CMK (cell line): ENCODE measurements at regions not wholly inside any gene's neighbourhood (a gene's known extent, or its start where the extent isn't known, plus 50 kb on each side); places are given as distances from the start of the nearest gene placed in this dataset.
"Not testable (repeated sequence)": the region's sequence is repeated elsewhere in the genome, so short reads cannot be mapped to it uniquely, and the experiment has no call there.

ENCODE experiments used
- DNase-seq: peaks from one replicate; pipeline ENCODE4 v3.0.0-alpha.2; 2010; ENCODE audit warnings: low read depth

DNA sequence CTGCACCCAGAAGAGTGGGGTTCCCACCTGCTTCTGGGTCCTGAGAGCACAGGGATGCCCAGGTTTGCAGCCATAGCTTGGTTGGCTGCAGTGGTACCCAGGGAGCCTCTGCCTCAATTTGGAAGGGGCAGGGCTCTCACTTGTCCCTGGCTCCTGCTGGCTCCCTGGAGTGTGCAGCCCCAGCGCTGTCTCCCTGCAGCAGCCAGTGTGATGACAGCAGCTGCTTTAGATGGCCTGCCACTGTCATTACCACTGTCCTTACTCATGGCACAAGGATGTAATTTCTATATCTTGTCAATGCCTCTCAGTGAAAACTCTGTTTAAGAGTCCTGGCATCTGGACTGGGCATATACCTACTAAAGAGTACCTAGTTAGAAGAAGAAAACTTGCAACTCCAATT, 250.9 kb downstream of the KIF20B start:
- no peak for DNase-seq

DNA sequence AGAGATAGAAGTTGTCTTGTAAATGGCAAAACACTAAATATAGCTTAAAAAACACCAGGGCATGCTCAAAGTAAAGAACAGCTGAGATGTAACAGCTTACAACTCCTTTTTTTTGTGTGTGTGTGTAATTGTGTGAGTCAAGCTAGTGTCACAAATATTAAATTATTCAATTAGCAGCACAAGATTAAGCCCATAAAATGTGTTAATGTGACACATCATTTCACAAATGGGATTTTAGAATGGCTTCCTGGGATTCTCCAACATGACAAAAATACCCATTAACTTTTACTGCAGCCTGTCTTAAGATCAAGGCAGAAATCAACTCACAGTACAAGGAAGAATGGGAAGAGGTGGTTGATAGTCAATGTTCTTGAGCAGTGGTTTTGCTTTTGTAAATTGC, 251.4 kb downstream of the KIF20B start:
- no peak for DNase-seq

DNA sequence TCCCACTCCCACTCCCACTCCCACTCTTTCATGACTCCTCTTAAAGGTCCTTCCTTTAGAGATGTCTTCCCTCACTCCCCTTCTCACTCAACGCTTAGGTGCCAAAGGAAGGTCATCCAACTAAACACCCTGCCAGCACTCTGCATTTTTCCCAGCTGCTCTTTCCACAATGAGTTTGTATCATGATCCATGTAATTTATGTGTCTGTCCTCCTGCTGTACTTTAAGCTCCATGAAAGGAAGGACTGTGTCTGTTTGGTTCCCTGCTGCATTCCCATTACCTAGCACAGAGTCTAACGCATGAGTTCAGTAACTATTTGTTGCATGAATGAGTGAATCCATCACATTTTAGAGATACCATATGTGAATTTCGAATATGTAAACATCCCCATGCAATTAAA, 252.7 kb downstream of the KIF20B start:
- no peak for DNase-seq

DNA sequence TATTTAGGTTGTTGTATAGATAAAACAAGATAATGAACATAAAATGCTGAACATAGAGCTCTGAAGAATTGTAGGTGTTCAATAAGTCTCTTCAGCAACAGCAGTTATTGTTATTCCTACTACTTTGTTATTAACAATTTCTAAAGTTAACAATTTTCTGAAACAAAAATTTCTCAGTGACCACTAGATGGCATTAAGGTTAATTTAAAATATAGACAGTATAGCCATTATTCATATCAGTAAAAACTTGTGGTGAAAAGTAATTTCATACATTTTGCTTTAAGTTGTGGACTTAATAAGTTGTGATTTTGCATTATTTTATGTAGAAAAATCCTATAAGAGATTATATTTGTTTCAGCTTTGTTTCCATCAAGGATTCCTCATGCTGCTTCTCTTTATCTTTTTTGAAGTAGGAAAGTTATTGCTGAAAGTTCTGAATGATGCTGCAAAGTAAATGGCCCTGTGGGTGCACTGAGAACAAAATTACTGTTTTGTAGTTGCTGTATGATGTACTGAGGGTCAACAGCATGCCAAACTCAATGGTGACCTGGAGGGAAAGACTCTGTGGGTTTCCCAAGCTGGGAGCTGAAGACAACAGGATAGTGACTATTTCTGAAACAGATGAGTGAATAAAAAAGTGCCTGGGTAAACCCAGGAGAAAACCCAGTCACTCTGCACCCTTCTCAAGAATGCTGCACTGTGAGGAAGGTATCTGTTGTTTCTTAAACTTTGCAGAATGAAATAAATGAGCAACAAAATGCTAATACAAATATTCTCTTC, 253.6 kb downstream of the KIF20B start:
- no peak for DNase-seq

DNA sequence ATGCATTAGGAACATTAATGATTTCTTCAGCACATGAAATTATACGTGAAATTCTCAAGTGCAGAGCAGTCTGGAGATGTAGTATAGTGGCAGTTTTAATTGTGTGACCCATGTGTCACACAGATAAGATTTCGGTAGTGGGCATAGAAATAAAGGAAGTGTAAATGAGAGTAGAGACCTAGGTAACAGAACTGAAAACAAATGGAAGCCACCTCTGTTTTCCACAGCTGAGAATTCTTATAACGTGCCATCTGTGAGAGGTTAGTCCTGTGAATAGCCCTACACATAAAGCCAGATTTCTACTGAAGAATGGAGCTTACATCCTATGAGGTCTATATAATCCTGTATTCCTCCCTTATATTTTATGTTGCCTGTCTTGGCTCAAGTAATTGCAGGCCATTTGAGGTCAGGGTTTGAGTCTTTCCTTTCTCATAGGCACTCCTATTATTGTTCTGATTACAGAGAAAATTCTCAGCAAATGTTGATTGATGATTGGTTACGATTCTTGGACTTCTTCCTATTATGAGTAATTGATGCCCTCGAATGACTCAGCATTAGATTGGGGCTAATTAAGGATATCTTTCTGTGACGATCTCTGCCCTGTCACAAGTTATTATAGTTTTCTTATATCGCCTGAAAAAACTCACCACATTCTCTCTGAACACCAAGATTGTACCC, 258.2 kb downstream of the KIF20B start:
- DNase-seq = no peak

DNA sequence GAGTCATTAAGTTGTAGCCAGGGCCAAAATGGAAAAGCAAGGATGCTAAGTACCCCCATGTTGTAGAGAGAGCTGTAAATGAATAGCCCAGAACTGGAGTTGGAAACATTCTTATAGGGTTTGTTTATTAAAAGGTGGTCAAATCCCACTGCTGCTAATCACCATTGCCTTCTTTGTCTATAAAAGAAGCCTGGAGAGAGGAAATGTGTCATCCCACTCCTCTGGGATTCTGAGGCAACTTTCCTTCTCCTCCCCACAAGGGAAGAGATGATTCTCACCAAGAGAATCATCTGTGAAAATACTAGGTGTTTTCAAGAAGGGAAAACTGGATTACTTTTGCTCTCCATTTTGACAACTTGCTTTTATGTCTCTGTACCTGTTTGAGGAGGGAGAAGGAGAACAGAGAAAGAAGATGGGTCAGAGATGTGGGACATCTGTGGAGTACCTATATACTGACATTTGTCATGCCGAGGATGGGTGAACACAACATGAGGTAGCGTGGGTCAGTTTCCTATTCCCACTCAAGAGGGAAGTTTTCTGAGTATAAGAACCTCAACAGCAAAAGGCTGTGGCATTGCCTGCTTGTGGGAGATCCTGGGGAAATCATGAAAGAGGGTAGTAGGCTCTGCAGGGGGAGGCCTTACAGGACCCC, 262.2 kb downstream of the KIF20B start:
- DNase-seq = no peak

DNA sequence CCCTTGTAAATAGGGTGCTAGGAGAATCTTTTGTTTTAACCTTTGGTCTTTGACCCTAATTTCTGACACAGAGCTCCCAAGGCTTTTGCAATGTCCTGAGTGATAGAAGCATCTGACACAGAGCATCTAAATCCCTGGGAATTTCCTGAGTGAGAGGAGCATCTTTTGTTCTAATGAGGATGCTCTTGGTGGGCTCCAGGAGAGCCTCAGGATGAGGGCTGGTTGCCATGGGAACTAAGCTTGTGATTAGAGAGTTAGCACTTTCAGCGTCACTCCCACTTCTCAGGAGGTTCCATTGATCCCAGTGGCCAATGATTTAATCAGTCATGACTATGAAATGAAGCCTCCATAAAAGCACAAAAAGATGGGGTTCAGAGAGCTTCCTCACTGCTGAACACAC, 264.8 kb downstream of the KIF20B start:
- DNase-seq = no peak

DNA sequence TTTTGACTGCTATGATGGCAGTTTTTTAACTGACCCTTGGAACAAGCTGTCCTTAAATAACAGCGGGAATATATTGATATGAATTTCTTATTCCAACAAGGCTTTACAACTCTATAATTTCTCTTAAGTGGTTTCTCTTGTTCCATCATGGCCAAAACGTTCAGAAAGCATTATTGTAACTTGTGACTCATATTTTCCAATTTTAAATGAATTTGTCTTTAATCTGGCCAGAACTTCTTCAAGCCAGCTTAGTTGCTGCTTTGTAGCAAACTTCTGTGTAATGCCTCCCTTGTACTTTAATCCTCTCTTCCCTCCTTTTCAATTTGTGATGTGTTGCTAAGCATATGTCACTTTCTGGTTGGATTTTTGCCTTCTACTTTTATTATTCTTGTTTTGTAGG, 271.9 kb downstream of the KIF20B start:
- DNase-seq = no peak

DNA sequence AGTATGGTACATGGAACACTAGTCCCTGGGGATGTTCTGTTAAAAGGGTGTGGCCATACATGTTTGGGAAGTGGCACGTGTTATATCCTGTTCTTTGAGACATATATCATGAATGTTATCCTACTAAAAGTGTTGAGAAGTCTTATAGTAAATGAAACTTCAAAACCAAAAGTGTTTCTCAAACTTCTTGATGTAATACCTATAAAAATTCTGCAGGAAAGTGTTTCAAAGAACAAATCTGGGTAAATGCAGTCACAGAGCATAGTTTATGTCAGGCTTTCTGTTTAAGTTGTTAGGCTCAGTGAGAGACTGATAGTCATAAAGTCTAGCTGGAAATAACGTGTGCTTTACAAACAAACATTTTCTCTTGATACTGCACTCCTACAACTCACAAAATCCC, 273.7 kb downstream of the KIF20B start:
- DNase-seq = no peak

DNA sequence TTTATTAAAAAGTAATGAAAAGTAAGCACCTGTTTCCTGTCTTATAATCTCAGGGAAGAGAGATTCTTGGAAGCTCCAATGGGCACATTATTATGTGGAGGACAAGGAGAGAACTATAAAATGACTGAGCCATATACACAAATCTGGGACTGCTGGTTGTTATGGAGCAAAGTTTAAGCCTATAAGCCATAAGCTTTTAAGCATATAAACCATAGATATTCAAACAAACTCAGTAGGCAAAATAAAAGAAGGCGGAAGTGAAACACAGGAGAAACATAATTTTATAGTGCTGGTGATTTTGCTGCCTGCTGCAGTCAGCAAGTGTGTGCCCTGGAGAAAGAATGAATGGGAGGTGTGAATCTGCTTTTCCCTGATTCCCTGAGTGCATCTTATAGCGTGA, 274.4 kb downstream of the KIF20B start:
- DNase-seq = no peak

DNA sequence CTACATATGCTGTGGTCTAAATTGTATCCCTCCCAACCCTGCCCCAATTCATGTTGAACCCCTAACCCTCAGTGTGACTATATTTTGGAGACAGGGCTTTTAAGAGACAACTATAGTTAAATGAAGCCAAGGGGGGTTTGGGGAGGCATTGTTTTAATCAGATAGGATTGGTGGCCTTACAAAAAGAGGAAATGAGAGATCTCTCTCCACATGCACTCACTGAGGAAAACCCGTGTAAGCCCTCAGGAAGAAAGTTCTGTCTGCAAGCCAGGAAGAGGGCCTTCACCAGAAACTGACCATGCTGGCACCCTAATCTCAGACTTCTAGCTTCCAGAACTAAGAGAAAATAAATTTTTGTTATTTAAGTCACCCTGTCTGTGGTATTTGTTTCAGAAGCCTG, 276.7 kb downstream of the KIF20B start:
- no peak for DNase-seq

DNA sequence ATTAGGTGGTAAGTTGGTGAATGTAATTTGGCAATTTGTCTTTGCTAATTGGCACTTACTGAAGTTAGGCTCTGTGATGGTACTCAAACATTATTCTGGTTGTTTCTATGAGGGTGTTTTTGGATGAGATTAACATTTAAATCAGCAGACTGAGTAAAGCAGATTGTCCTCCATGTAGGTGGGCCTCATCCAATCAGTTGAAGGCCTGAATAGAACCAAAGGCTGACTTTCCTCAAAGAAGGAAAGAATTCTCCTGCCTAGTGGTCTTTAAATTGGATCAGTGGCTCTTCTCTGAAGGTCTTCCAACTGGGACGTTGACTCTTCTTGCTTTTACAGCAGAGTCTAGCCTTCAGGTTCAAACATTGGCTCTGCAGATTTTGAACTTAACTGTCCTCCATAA, 278.3 kb downstream of the KIF20B start:
- no peak for DNase-seq

DNA sequence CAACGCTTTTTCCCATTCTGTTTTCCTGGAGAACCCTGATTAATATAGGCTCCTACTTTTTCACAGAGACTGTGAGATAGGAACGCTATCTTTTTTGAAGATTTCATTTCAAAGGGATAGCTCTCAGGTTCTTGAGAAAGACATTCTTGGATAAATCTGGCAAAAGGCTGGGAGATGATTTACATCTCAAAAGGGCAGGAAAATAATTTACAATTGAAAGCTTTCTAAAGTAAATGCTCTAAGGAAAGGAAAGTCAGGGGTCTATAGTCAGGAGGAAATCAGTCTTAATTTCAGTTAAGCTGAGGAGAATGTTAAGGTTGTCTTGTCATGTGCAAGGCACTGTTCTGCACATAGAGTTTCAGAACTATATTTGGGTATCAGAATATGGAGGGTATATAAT, 278.8 kb downstream of the KIF20B start:
- no peak for DNase-seq

DNA sequence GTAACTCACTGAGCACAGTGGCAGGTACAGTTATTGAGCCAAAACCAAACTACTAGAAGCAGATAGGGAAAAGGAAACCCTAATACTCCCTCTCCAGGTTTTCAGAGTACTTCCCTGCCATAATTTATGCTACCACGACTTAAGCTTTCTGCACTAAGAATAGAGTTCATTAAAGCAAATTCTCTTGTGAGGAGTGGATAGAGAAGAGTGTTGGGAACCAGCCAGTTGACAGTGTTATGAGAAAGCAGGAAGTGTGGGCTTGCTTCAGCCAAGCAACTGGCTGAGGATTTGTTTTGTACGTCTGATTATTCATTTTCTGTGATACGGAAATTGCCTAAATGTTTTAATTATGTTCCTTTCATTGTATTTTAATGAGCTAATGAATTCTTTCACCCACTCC, 280.5 kb downstream of the KIF20B start:
- no peak for DNase-seq

DNA sequence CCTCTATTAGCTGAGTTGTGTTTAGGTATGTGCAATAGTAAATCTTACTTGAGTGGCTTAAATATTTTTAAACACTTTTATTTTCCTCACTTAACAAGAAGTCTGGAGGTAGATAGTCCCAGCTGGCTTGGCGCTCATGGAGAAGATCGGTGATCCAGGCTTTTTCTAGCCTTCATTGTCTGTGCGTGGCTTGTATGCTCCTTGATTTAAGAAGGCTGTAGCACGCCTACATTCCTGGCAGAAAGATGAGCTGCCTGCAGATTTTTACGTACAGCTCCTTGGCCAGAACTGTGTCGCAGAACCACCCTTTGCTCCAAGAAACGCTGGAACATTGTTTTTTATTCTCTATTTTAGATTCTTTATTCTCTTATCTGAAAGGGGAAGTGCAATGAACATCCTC, 284.1 kb downstream of the KIF20B start:
- DNase-seq = no peak

DNA sequence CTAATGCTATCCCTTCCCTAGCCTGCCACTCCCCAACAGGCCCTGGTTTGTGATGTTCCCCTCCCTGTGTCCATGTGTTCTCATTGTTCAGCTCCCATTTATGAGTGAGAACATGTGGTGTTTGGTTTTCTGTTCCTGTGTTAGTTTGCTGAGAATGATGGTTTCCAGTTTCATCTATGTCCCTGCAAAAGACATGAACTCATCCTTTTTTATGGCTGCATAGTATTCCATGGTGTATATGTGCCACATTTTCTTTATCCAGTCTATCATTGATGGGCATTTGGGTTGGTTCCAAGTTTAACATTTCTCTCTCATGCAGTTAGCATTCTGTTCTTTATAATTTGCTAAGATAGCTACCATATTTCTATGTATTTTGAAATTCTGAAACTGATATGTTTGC, 287.0 kb downstream of the KIF20B start:
- not testable (repeated sequence) for DNase-seq

DNA sequence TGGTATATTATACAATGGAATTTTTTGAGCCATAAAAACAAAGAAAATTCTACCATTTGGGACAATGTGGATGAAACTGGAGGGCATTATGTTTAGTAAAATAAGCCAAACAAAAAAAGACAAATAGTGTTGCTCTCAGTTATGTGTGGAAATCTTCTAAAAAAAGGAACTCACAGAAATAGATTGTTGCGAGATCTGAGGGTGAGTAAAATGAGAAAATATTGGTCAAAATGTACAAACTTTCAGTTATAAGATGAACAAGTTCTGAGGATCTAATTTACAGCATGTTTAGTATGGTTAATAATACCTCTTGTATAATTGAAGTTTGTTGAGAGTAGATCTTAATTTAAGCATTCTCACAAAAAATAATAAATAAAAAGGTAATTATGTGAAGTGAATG, 291.2 kb downstream of the KIF20B start:
- no peak for DNase-seq

DNA sequence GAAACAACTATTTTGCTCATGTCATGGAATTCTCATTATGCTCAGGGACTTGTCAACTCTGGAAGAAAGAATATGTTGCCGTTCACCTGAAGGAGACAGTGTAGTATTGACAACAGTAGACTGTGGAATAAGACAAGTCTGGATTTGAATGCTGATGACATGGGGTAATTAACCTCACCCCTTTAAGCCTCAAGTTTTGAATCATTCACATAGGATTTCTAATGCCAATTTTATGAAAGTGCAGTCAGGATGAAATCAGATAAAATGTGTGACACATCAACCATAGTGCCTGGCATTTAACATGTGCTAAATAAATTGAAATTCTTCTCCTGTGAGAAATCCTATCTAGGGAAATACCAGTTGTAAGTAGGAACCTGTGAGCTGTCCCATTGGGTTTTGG, 305.8 kb downstream of the KIF20B start:
- no peak for DNase-seq

DNA sequence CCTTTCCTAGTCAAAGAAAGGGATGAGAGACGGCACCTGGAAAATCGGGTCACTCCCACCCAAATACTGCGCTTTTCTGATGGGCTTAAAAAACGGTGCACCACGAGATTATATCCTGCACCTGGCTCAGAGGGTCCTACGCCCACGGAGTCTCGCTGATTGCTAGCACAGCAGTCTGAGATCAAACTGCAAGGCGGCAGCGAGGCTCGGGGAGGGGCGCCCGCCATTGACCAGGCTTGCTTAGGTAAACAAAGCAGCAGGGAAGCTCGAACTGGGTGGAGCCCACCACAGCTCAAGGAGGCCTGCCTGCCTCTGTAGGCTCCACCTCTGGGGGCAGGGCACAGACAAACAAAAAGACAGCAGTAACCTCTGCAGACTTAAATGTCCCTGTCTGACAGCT, 309.9 kb downstream of the KIF20B start:
- not testable (repeated sequence) for DNase-seq

DNA sequence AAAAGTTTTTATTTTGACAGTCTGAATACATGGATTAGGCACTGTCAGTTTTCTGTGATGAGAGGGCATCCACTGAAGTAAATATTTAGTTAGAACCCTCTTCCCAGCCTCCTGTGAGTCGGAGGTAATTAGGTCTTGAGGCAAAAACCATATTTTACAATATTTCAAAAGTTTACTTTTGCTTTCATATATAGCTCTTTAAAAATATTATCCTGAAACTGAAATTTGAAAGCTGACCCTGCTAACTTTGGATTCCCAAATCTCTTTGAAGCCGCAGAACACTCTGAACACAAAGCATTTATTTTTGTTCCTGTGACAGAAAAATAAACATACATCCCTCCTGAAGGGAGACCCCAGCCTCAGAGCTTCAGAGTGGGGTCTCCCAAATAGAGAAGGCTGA, 317.4 kb downstream of the KIF20B start:
- DNase-seq = no peak

DNA sequence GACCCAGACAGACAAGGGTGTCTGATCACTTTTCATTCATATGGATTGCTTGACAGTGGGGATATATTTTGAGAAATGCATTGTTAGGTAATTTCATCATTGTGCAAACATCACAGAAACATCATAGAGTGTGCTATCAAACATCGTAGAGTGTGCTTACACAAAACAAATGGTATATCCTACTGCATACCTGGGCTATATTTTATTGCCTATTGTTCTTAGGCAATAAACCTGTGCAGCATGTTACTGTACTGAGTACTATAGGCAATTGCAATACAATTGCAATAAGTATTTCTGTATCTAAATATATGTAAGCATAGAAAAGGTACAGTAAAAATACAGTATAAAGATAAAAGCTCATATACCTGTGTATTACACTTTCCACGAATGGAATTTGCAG, 319.1 kb downstream of the KIF20B start:
- DNase-seq = no peak

DNA sequence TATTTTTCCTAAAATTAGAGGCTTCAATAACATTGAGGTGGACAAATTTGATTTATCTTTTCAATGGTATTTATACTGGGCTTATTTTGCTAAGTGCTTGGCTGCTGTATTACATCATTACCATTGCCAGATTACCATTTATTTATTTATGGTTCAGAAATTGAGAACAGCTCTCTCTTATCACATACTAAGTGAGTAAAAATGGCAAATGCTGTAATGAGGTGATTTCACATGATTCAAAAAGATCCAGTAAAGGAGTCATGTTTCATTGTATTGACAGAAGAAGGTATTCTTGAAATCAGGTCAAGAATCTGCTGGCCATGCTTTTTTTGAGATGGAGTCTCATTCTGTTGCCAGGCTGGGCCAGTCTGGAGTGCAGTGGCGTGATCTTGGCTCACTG, 322.6 kb downstream of the KIF20B start:
- no peak for DNase-seq

DNA sequence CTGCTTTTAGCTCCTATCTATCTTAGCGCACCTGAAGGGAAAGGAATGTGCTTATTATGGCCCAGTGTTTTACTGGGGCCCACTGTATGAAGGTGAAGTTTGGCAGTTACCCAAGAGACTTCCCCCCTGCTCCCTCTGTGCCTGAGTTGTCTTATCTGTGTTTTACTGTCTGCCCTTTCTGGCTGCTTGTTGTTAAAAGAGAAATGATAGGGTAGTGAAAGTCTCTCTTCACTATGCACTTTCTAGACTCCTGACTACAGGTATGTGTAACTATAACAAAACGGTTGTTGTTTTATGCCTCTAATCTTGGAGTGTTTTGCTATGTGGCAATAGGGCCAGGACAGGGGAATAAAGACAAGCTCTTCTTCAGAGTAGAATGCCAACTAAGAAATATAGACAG, 326.9 kb downstream of the KIF20B start:
- DNase-seq = no peak

DNA sequence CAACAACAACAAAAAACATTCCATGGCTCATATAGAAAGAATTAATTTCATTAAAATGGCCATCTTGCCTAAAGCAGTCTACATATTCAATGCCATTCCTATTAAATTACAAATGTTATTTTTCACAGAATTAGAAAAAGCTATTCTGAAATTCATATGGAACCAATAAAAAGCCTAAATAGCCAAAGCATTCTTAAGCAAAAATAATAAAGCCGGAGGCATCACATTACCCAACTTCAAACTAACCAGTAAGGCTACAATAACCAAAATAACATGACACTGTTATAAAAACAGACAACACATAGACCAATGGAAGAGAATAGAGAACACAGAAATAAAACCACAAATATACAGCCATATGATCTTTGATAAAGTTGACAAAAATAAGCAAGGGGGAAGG, 330.4 kb downstream of the KIF20B start:
- DNase-seq = no peak
